ENCODE measurements at regions not wholly inside any gene's neighbourhood (a gene's known extent, or its start where the extent isn't known, plus 50 kb on each side); places are given as distances from the start of the nearest gene placed in this dataset.

- Histone ChIP-seq H3K27ac (ENCODE audit: extremely low read depth, low read depth, low read length) (no peak overlapping the region), H3K9me3 (ENCODE audit: control insufficient read depth, insufficient read depth, low read depth, low read length) (no peaks in the 10 kb centered on the region), H3K4me3 (ENCODE audit: low read depth, low read length) (no peak overlapping the region), H3K36me3 (ENCODE audit: control insufficient read depth in 2 of 2, insufficient read depth in 1 of 2, low read length in 2 of 2) (no peaks in the 10 kb centered on the region), H3K4me1 (ENCODE audit: control insufficient read depth, insufficient read depth, low read length) (no peaks in the 10 kb centered on the region)
- ChIA-PET CTCF (interaction anchor here (0.6 kb wide), 1 partner anchor 186 kb away, joined by 3 read pairs; no protein-coding TSS in a partner anchor), POLR2A (no interaction called here)
- TF ChIP-seq EGR2 (tag by site-specific recombination; IDR thresholded peaks at IDR 0.05; ENCODE audit: low read depth) (no peak), AEBP2 (tag by site-specific recombination; IDR thresholded peaks at IDR 0.05; ENCODE audit: borderline replicate concordance) (no peak), ZNF488 (tag by site-specific recombination; IDR thresholded peaks at IDR 0.05) (no peak), ZNF335 (tag by site-specific recombination; conservative IDR thresholded peaks at IDR 0.05) (no peak), CTCF (tag by site-specific recombination; IDR thresholded peaks at IDR 0.05) (no peak), HOXC10 (CRISPR knock-in tag; IDR thresholded peaks at IDR 0.05) (no peak), ELK4 (IDR thresholded peaks at IDR 0.05; ENCODE audit: borderline replicate concordance, low read depth, low read length) (no peak), ZNF148 (tag by site-specific recombination; IDR thresholded peaks at IDR 0.05; ENCODE audit: borderline replicate concordance) (no peak), HOXA7 (CRISPR knock-in tag; IDR thresholded peaks at IDR 0.05; ENCODE audit: borderline replicate concordance) (no peak), ZNF2 (tag by site-specific recombination; IDR thresholded peaks at IDR 0.05) (no peak), ZNF426 (tag by site-specific recombination; IDR thresholded peaks at IDR 0.05) (no peak), ZBTB1 (tag by site-specific recombination; IDR thresholded peaks at IDR 0.05) (no peak), ZNF302 (tag by site-specific recombination; IDR thresholded peaks at IDR 0.05; ENCODE audit: low read depth) (no peak), ZNF558 (tag by site-specific recombination; IDR thresholded peaks at IDR 0.05) (no peak), ZNF211 (tag by site-specific recombination; IDR thresholded peaks at IDR 0.05; ENCODE audit: low read depth) (no peak), GLI4 (tag by site-specific recombination; IDR thresholded peaks at IDR 0.05) (no peak), ZFP41 (tag by site-specific recombination; IDR thresholded peaks at IDR 0.05; ENCODE audit: borderline replicate concordance) (no peak)
Measured at GRCh38 chr3:162678941-162679340, 1182.3 kb downstream of the OTOL1 start.

GRCh38 chr3:162684260-162684659 is 1187.7 kb downstream of the OTOL1 start:
- POLR2A ChIA-PET: no interaction called here
- H3K4me1 ChIP-seq (ENCODE audit: control insufficient read depth, insufficient read depth, low read length): no peaks in the 10 kb centered on the region
- no peak for TF ChIP-seq ZNF155 (tag by site-specific recombination; IDR thresholded peaks at IDR 0.05)
- no peak for TF ChIP-seq SALL2 (tag by site-specific recombination; IDR thresholded peaks at IDR 0.05; ENCODE audit: borderline replicate concordance)
- no peak for TF ChIP-seq ZNF488 (tag by site-specific recombination; IDR thresholded peaks at IDR 0.05)
- no peak for TF ChIP-seq ZNF18 (tag by site-specific recombination; IDR thresholded peaks at IDR 0.05)
- no peak for TF ChIP-seq ZNF549 (tag by site-specific recombination; IDR thresholded peaks at IDR 0.05)
- no peak for TF ChIP-seq ZNF221 (tag by site-specific recombination; IDR thresholded peaks at IDR 0.05; ENCODE audit: borderline replicate concordance)
- TF ChIP-seq HOXA7 (CRISPR knock-in tag; IDR thresholded peaks at IDR 0.05; ENCODE audit: borderline replicate concordance): no peak
- TF ChIP-seq ZFP69B (tag by site-specific recombination; IDR thresholded peaks at IDR 0.05): no peak
- no peak for TF ChIP-seq ZNF610 (tag by site-specific recombination; IDR thresholded peaks at IDR 0.05; ENCODE audit: borderline replicate concordance)
- TF ChIP-seq SP3 (tag by site-specific recombination; IDR thresholded peaks at IDR 0.05): no peak
- no peak overlapping the region for H3K27ac ChIP-seq (ENCODE audit: extremely low read depth, low read depth, low read length)
- no peak overlapping the region for H3K4me3 ChIP-seq (ENCODE audit: low read depth, low read length)
- CTCF ChIA-PET: no interaction called here
- no peaks in the 10 kb centered on the region for H3K9me3 ChIP-seq (ENCODE audit: control insufficient read depth, insufficient read depth, low read depth, low read length)
- H3K36me3 ChIP-seq (ENCODE audit: control insufficient read depth in 2 of 2, insufficient read depth in 1 of 2, low read length in 2 of 2): no peaks in the 10 kb centered on the region
